Erythroblast (primary cell): ENCODE measurements at regions not wholly inside any gene's neighbourhood (a gene's known extent, or its start where the extent isn't known, plus 50 kb on each side); places are given as distances from the start of the nearest gene placed in this dataset.

Experiments
- GATA1 ChIP-seq: IDR thresholded peaks from 2 replicates; pipeline ENCODE4 v1.6.1; 2011; ENCODE audit warnings: low read depth, mild to moderate bottlenecking, control low read depth, low read length, moderate library complexity
- POLR2A ChIP-seq: IDR thresholded peaks from 2 replicates; pipeline ENCODE4 v1.6.1; 2011; ENCODE audit warnings: mild to moderate bottlenecking, low read length

- TF ChIP-seq POLR2A, result no peak
- TF ChIP-seq GATA1, result no peak
Observed at GRCh38 chr5:74332682-74333081, 307.8 kb downstream of the ENC1 start.
